ENCODE measurements at regions not wholly inside any gene's neighbourhood (a gene's known extent, or its start where the extent isn't known, plus 50 kb on each side); places are given as distances from the start of the nearest gene placed in this dataset.

DNA sequence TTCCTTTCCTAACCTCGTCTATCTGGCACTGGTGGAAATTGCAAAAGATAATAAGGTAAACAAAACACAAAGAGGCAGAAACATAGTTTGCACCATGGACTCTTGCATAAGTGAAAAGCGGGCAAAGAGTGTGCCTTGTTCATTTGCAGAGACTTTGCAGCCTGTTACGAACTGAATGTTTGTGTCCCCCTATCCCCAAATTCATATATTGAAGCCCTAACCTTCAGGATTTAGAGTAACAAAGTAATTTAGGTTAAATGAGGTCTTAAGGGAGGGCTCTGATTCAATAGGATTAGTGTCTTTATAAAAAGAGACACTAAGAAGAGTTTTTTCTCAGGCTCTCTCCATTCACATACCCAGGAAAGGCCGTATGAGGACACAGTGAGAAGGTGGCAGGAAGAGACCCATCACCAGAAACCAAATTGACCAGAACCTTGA is 52.1 kb upstream of the FAM169A start:
- TF ChIP-seq ZNF512 (CRISPR knock-in tag; IDR thresholded peaks at IDR 0.05; ENCODE audit: borderline replicate concordance): no peak
- no peak for TF ChIP-seq MAX (CRISPR knock-in tag; IDR thresholded peaks at IDR 0.05)
- TF ChIP-seq, protein P1, sequence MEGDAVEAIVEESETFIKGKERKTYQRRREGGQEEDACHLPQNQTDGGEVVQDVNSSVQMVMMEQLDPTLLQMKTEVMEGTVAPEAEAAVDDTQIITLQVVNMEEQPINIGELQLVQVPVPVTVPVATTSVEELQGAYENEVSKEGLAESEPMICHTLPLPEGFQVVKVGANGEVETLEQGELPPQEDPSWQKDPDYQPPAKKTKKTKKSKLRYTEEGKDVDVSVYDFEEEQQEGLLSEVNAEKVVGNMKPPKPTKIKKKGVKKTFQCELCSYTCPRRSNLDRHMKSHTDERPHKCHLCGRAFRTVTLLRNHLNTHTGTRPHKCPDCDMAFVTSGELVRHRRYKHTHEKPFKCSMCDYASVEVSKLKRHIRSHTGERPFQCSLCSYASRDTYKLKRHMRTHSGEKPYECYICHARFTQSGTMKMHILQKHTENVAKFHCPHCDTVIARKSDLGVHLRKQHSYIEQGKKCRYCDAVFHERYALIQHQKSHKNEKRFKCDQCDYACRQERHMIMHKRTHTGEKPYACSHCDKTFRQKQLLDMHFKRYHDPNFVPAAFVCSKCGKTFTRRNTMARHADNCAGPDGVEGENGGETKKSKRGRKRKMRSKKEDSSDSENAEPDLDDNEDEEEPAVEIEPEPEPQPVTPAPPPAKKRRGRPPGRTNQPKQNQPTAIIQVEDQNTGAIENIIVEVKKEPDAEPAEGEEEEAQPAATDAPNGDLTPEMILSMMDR (IDR thresholded peaks at IDR 0.05): no peak
- TF ChIP-seq FOXK1 (CRISPR knock-in tag; IDR thresholded peaks at IDR 0.05): no peak
- TF ChIP-seq PRDM15 (CRISPR knock-in tag; IDR thresholded peaks at IDR 0.05): no peak
- TF ChIP-seq USF2 (CRISPR knock-in tag; IDR thresholded peaks at IDR 0.05): no peak
- no peak for TF ChIP-seq FOXJ3 (CRISPR knock-in tag; IDR thresholded peaks at IDR 0.05; ENCODE audit: borderline replicate concordance)
- no peak for TF ChIP-seq CREB1 (CRISPR knock-in tag; IDR thresholded peaks at IDR 0.05)
- TF ChIP-seq SP1 (CRISPR knock-in tag; conservative IDR thresholded peaks at IDR 0.05): no peak
- no peak for TF ChIP-seq OVOL2 (CRISPR knock-in tag; IDR thresholded peaks at IDR 0.05; ENCODE audit: borderline replicate concordance)
- TF ChIP-seq, protein P2, sequence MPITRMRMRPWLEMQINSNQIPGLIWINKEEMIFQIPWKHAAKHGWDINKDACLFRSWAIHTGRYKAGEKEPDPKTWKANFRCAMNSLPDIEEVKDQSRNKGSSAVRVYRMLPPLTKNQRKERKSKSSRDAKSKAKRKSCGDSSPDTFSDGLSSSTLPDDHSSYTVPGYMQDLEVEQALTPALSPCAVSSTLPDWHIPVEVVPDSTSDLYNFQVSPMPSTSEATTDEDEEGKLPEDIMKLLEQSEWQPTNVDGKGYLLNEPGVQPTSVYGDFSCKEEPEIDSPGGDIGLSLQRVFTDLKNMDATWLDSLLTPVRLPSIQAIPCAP (CRISPR knock-in tag; IDR thresholded peaks at IDR 0.05): no peak
